Ovary (tissue), 3 donors: ENCODE measurements at regions not wholly inside any gene's neighbourhood (a gene's known extent, or its start where the extent isn't known, plus 50 kb on each side); places are given as distances from the start of the nearest gene placed in this dataset.

Experiments used
- CTCF ChIP-seq, 3 donors: fragments of 450-650 bp in 2 of 3; fragments of 200-600 bp in 1 of 3; IDR thresholded peaks; one replicate each; pipeline versions ENCODE4 v1.5.1 to v1.8.0; 2016 to 2022; ENCODE audit warnings: antibody characterized with exemption in 3 of 3, mild to moderate bottlenecking in 1 of 3
- EP300 ChIP-seq: sonication (generic); formaldehyde crosslinking; IDR thresholded peaks from one replicate; pipeline ENCODE4 v1.6.1; 2017; ENCODE audit warnings: antibody characterized with exemption
- POLR2A ChIP-seq: fragments of 450-650 bp; IDR thresholded peaks from one replicate; pipeline ENCODE4 v1.6.1; 2017; ENCODE audit warnings: antibody characterized with exemption, mild to moderate bottlenecking, moderate library complexity
- donor health status: DM: no; HTN: no; CAD: no.

- TF ChIP-seq CTCF (IDR thresholded peaks at IDR 0.05) = no peak
- TF ChIP-seq POLR2A = no peak
- TF ChIP-seq EP300 = no peak
Observed at GRCh38 chr10:44194435-44194834, 190.5 kb downstream of the CXCL12 start.
